ENCODE measurements at regions not wholly inside any gene's neighbourhood (a gene's known extent, or its start where the extent isn't known, plus 50 kb on each side); places are given as distances from the start of the nearest gene placed in this dataset.

DNA sequence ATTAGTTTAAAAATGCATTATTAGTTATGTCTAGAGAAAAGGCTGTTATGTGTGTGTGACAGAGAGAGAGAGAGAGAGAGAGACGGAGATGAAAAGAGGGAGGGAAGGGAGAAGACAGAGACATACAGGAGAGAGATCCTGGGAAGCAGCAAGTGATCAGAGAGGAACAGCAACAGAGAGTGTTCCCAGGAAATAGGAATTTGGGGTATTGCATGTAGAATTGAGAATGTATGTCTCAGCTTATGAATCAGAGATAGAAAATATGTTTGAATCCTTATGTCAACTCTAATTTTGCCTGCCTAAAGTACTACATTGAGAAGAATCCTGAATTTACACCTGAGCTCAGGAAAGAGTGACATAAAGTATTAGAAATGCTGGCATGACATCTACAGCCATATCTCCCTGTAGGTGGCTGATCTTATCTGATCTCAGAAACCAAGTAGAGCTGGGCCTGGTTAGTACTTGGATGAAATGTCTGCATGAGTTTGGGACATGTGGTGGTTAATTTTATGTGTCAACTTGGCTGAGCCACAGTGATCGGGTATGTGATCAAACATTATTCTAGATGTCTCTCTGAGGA, 130.6 kb downstream of the TENT5A start:
- TF ChIP-seq, protein P1, sequence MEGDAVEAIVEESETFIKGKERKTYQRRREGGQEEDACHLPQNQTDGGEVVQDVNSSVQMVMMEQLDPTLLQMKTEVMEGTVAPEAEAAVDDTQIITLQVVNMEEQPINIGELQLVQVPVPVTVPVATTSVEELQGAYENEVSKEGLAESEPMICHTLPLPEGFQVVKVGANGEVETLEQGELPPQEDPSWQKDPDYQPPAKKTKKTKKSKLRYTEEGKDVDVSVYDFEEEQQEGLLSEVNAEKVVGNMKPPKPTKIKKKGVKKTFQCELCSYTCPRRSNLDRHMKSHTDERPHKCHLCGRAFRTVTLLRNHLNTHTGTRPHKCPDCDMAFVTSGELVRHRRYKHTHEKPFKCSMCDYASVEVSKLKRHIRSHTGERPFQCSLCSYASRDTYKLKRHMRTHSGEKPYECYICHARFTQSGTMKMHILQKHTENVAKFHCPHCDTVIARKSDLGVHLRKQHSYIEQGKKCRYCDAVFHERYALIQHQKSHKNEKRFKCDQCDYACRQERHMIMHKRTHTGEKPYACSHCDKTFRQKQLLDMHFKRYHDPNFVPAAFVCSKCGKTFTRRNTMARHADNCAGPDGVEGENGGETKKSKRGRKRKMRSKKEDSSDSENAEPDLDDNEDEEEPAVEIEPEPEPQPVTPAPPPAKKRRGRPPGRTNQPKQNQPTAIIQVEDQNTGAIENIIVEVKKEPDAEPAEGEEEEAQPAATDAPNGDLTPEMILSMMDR (IDR thresholded peaks at IDR 0.05; ENCODE audit: low read depth, low read length, poor library complexity, severe bottlenecking): no peak
- TF ChIP-seq EZH2phosphoT487 (IDR thresholded peaks at IDR 0.05; ENCODE audit: borderline replicate concordance, low read length): no peak

Data from DOHH2 (cell line).